GM12874 (cell line): ENCODE measurements at regions not wholly inside any gene's neighbourhood (a gene's known extent, or its start where the extent isn't known, plus 50 kb on each side); places are given as distances from the start of the nearest gene placed in this dataset.

Source experiments
- CTCF ChIP-seq: IDR thresholded peaks from 2 replicates; pipeline ENCODE4 v1.5.1; 2011; ENCODE audit warnings: low read depth, mild to moderate bottlenecking, control low read depth, low read length, moderate library complexity; ENCODE audit not compliant: insufficient read depth

- TF ChIP-seq CTCF = no peak
Measured at GRCh38 chr3:20698896-20699295, 512.9 kb upstream of the SGO1 start.

GRCh38 chr3:20696388-20697150, 510.6 kb upstream of the SGO1 start:
- TF ChIP-seq CTCF = no peak

- TF ChIP-seq CTCF = no peak
Measured at GRCh38 chr3:20692675-20693074, 506.7 kb upstream of the SGO1 start.

GRCh38 chr3:20683910-20684309, 497.9 kb upstream of the SGO1 start:
- no peak for TF ChIP-seq CTCF

- no peak for TF ChIP-seq CTCF
Measured at GRCh38 chr3:20682573-20682972, 496.6 kb upstream of the SGO1 start.

GRCh38 chr3:20680990-20681628, 495.1 kb upstream of the SGO1 start:
- TF ChIP-seq CTCF = no peak

GRCh38 chr3:20673866-20674265, 487.9 kb upstream of the SGO1 start:
- no peak for TF ChIP-seq CTCF
